A673 (cell line): ENCODE measurements at regions not wholly inside any gene's neighbourhood (a gene's known extent, or its start where the extent isn't known, plus 50 kb on each side); places are given as distances from the start of the nearest gene placed in this dataset.
"Not testable (repeated sequence)": the region's sequence is repeated elsewhere in the genome, so short reads cannot be mapped to it uniquely, and the experiment has no call there.

Source experiments
- BruUV-seq: library from RNA; stranded (reverse); fragments of 400-500 nt; replicated peaks from 2 replicates; lab custom pipeline; 2021; lab: Mats Ljungman, UMichigan
- CTCF ChIA-PET: fragments of 300-600 bp; sonication (Branson Sonifier 250); formaldehyde crosslinking; loops from one replicate; lab custom pipeline; 2022; ENCODE audit warnings: antibody characterized with exemption; lab: Charles Lee
- POLR2A ChIA-PET: fragments of 300-600 bp; sonication (Branson Sonifier 250); formaldehyde crosslinking; loops from one replicate; lab custom pipeline; 2022; ENCODE audit warnings: antibody characterized with exemption; ENCODE audit not compliant: low non-redundant PET; lab: Charles Lee
- DNase-seq: peaks from one replicate; pipeline ENCODE4 v3.0.0-alpha.2; 2015; ENCODE audit warnings: low spot score
- H3K27ac ChIP-seq: fragments of 200-600 bp; sonication (generic); 2 replicates; pipeline ENCODE4 v1.5.1; 2016; ENCODE audit warnings: mixed run types, low read depth, mild to moderate bottlenecking, mixed read lengths, antibody characterized with exemption, low read length; ENCODE audit not compliant: poor library complexity, severe bottlenecking
- H3K27me3 ChIP-seq: fragments of 200-600 bp; sonication (generic); replicated peaks from 2 replicates; pipeline ENCODE4 v1.6.1; 2017; ENCODE audit warnings: mixed run types, low read depth, mild to moderate bottlenecking, mixed read lengths, antibody characterized with exemption, low read length; ENCODE audit not compliant: insufficient read depth, poor library complexity
- H3K36me3 ChIP-seq: fragments of 200-600 bp; sonication (generic); 2 replicates; pipeline ENCODE4 v1.6.1; 2016; ENCODE audit warnings: mixed run types, mild to moderate bottlenecking, mixed read lengths, antibody characterized with exemption, low read length; ENCODE audit not compliant: insufficient read depth, poor library complexity, severe bottlenecking
- H3K4me1 ChIP-seq: fragments of 200-600 bp; sonication (generic); 2 replicates; pipeline ENCODE4 v1.6.1; 2017; ENCODE audit warnings: mixed run types, mild to moderate bottlenecking, mixed read lengths, antibody characterized with exemption, low read length; ENCODE audit not compliant: insufficient read depth, poor library complexity, severe bottlenecking
- H3K4me3 ChIP-seq: fragments of 200-600 bp; sonication (generic); 2 replicates; pipeline ENCODE4 v1.5.1; 2016; ENCODE audit warnings: low read depth, mixed run types, mild to moderate bottlenecking, mixed read lengths, low read length; ENCODE audit not compliant: poor library complexity, severe bottlenecking
- H3K9me3 ChIP-seq: fragments of 200-600 bp; sonication (generic); 2 replicates; pipeline ENCODE4 v1.6.1; 2016; ENCODE audit warnings: mixed run types, low read depth, mild to moderate bottlenecking, mixed read lengths, antibody characterized with exemption, low read length; ENCODE audit not compliant: poor library complexity, severe bottlenecking
- EZH2 ChIP-seq: fragments of 200-600 bp; sonication (generic); IDR thresholded peaks from 2 replicates; pipeline ENCODE4 v1.6.1; 2017; ENCODE audit warnings: borderline replicate concordance, low read depth, mild to moderate bottlenecking, mixed read lengths, antibody characterized with exemption, low read length; ENCODE audit not compliant: poor library complexity, severe bottlenecking
- intact Hi-C: fragments of 100-400 bp; cut with micrococcal nuclease; formaldehyde crosslinking; loops from one replicate; pipeline ENCODE4 v1.10.0; 2022; ENCODE audit not compliant: unreplicated experiment
- TF ChIP-seq, protein P1 (sequence below): fragments of 300-800, 200-600 bp; sonication (generic); conservative IDR thresholded peaks from 2 replicates; pipeline ENCODE4 v1.5.1; 2017; ENCODE audit warnings: low read depth, mild to moderate bottlenecking, antibody characterized with exemption, low read length, moderate library complexity, mixed read lengths

DNA sequence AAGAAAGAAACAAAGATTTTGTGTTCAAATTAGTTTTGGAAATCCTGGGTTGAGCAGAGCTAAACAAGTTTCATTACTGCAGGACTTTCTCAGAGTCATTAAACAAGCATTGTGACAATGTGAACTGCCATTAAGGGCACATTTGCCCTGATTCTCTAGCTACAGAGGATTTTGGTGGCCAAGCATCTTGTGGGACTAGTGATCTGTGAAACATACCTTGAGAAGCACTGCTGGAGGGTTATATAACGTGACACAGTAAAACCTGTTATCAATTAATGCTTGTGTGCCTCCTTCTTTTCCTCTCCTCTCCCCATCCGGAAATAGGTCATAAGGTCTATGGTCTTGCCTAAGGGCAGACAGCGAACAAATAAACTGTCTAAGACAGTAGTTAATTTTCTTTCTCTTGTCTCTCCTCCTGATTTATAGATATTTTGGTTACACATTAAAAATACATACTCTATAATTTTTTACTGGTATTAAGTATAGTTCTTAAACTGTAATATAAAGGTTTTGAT is 167.3 kb upstream of the NANOGP8 start:
- intact Hi-C loops = no loop called here
- Histone ChIP-seq H3K36me3 (no peaks in the 10 kb centered on the region), H3K4me1 (no peaks in the 10 kb centered on the region), H3K9me3 (no peaks in the 10 kb centered on the region), H3K27ac (no peak overlapping the region), H3K4me3 (no peak overlapping the region), H3K27me3 (no peaks in the 10 kb centered on the region)
- CTCF ChIA-PET = no interaction called here
- no TSS peak for BruUV-seq
- no peak for DNase-seq
- POLR2A ChIA-PET = no interaction called here
- TF ChIP-seq, protein P1, sequence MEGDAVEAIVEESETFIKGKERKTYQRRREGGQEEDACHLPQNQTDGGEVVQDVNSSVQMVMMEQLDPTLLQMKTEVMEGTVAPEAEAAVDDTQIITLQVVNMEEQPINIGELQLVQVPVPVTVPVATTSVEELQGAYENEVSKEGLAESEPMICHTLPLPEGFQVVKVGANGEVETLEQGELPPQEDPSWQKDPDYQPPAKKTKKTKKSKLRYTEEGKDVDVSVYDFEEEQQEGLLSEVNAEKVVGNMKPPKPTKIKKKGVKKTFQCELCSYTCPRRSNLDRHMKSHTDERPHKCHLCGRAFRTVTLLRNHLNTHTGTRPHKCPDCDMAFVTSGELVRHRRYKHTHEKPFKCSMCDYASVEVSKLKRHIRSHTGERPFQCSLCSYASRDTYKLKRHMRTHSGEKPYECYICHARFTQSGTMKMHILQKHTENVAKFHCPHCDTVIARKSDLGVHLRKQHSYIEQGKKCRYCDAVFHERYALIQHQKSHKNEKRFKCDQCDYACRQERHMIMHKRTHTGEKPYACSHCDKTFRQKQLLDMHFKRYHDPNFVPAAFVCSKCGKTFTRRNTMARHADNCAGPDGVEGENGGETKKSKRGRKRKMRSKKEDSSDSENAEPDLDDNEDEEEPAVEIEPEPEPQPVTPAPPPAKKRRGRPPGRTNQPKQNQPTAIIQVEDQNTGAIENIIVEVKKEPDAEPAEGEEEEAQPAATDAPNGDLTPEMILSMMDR = no peak
- no peak for TF ChIP-seq EZH2

- no peak for DNase-seq
- H3K36me3 ChIP-seq = no peaks in the 10 kb centered on the region
- CTCF ChIA-PET = no interaction called here
- no peaks in the 10 kb centered on the region for H3K27me3 ChIP-seq
- H3K4me3 ChIP-seq = no peak overlapping the region
- H3K9me3 ChIP-seq = no peaks in the 10 kb centered on the region
- POLR2A ChIA-PET = no interaction called here
- TF ChIP-seq, protein P1 = no peak
- TF ChIP-seq EZH2 = no peak
- no TSS peak for BruUV-seq
- intact Hi-C loops = no loop called here
- no peaks in the 10 kb centered on the region for H3K4me1 ChIP-seq
- no peak overlapping the region for H3K27ac ChIP-seq
Observed at GRCh38 chr15:35247150-35247549, 162.1 kb upstream of the NANOGP8 start.

DNA sequence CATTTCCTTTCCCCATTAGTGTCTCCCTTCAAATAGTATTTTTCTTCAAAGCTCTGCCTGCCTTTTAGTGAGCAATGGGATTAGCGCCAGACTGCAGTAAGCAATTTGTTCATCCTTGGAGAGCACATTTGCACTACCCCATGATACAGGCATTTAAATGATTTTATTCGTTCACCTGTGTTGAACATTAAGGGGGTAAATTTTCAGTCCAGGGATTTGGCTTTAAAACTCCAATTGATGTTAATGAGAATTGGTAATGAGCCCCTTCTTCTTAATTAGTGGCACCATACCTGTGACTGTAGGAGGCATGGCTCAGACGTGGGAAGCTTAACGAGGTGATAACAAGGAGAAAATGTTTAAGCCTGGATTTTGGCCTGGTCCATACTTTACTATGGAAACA is 161.4 kb upstream of the NANOGP8 start:
- no peak for DNase-seq
- Histone ChIP-seq H3K36me3 (no peaks in the 10 kb centered on the region), H3K4me1 (no peaks in the 10 kb centered on the region), H3K27ac (no peak overlapping the region), H3K27me3 (no peaks in the 10 kb centered on the region), H3K4me3 (no peak overlapping the region), H3K9me3 (no peaks in the 10 kb centered on the region)
- ChIA-PET CTCF (no interaction called here), POLR2A (no interaction called here)
- intact Hi-C loops = no loop called here
- TF ChIP-seq, protein P1 = no peak
- no peak for TF ChIP-seq EZH2
- BruUV-seq = no TSS peak

GRCh38 chr15:35245681-35246080 is 160.6 kb upstream of the NANOGP8 start:
- DNase-seq, H3K36me3 ChIP-seq, BruUV-seq, H3K27ac ChIP-seq, H3K27me3 ChIP-seq, CTCF ChIA-PET, H3K4me3 ChIP-seq, H3K4me1 ChIP-seq, POLR2A ChIA-PET, intact Hi-C loops, H3K9me3 ChIP-seq: not testable (repeated sequence)
